CD4-positive, alpha-beta memory T cell (primary cell): ENCODE measurements at regions not wholly inside any gene's neighbourhood (a gene's known extent, or its start where the extent isn't known, plus 50 kb on each side); places are given as distances from the start of the nearest gene placed in this dataset.

Experiments
- CTCF ChIA-PET: fragments of 350-600 bp; sonication (Branson Sonifier 250); formaldehyde crosslinking; loops from one replicate; lab custom pipeline; 2021; ENCODE audit warnings: inconsistent platforms; ENCODE audit not compliant: partially characterized antibody; lab: Charles Lee
- POLR2A ChIA-PET: fragments of 350-600 bp; sonication (Branson Sonifier 250); formaldehyde crosslinking; loops from one replicate; lab custom pipeline; 2021; ENCODE audit not compliant: partially characterized antibody; lab: Charles Lee
- DNase-seq, 5 donors: peaks; one replicate each; pipeline versions ENCODE4 v3.0.0 to v3.0.0-alpha.2; 2020 to 2022; ENCODE audit warnings: mixed read lengths in 1 of 5
- H3K27ac ChIP-seq: one replicate; pipeline ENCODE4 v1.7.0; 2013; ENCODE audit warnings: low read depth, low read length
- H3K27me3 ChIP-seq: 2 replicates; pipeline ENCODE4 v1.7.0; 2013; ENCODE audit warnings: mild to moderate bottlenecking, low read length, moderate library complexity; ENCODE audit not compliant: insufficient read depth
- H3K36me3 ChIP-seq: 2 replicates; pipeline ENCODE4 v1.7.0; 2013; ENCODE audit warnings: mild to moderate bottlenecking, low read length, moderate library complexity; ENCODE audit not compliant: insufficient read depth
- H3K4me1 ChIP-seq: 2 replicates; pipeline ENCODE4 v1.7.0; 2013; ENCODE audit warnings: mild to moderate bottlenecking, low read length, moderate library complexity; ENCODE audit not compliant: insufficient read depth
- H3K4me3 ChIP-seq, 2 donors: one replicate each; pipeline ENCODE4 v1.7.0; 2013; ENCODE audit warnings: low read length in 2 of 2, mild to moderate bottlenecking in 1 of 2
- H3K9me3 ChIP-seq, 2 donors: one replicate each; pipeline ENCODE4 v1.7.0; 2013; ENCODE audit warnings: low read length in 2 of 2, control low read depth in 1 of 2; ENCODE audit not compliant: control insufficient read depth in 1 of 2
- H3K27ac Mint-ChIP-seq, 7 donors: one replicate each; pipeline ENCODE4 v1.8.0; 2020 to 2021; ENCODE audit warnings: mixed read lengths in 7 of 7, mild to moderate bottlenecking in 6 of 7, inconsistent platforms in 3 of 7, moderate library complexity in 3 of 7
- H3K27me3 Mint-ChIP-seq, 2 donors: one replicate each; pipeline ENCODE4 v1.8.0; 2020 to 2021; ENCODE audit warnings: mixed read lengths in 2 of 2
- H3K36me3 Mint-ChIP-seq, 2 donors: one replicate each; pipeline ENCODE4 v1.8.0; 2020 to 2021; ENCODE audit warnings: mixed read lengths in 2 of 2, inconsistent platforms in 1 of 2, mild to moderate bottlenecking in 1 of 2
- H3K4me1 Mint-ChIP-seq, 4 donors: one replicate each; pipeline ENCODE4 v1.8.0; 2020 to 2021; ENCODE audit warnings: mixed read lengths in 4 of 4, mild to moderate bottlenecking in 1 of 4
- H3K4me3 Mint-ChIP-seq, 8 donors: one replicate each; pipeline ENCODE4 v1.8.0; 2020 to 2021; ENCODE audit warnings: mixed read lengths in 8 of 8, mild to moderate bottlenecking in 7 of 8, moderate library complexity in 6 of 8, inconsistent platforms in 3 of 8
- H3K9me3 Mint-ChIP-seq, 8 donors: one replicate each; pipeline ENCODE4 v1.8.0; 2020 to 2021; ENCODE audit warnings: mixed read lengths in 8 of 8, mild to moderate bottlenecking in 5 of 8, inconsistent platforms in 3 of 8, moderate library complexity in 1 of 8
- intact Hi-C: fragments of 100-400 bp; cut with micrococcal nuclease; formaldehyde crosslinking; loops from one replicate; pipeline ENCODE4 v1.15.1; 2023

DNA sequence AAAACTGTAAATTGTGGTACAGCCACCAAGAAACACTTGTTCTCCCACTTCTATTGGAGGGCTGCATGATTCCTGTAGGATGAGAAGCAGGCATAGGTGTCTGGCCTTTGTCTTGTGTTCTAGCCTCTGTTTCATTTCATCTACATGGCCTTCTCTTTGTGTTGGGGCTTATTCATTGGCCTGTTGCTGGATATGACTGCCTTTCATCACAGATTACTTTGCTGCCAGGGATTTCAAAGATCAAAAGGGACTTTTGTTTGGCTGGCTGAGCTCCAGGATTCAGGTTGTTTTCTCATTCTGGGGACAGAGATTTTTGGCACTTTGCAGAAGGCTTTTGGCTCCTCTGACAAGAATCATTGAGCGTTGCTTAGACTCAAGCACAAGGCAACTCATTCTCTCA, 803.8 kb upstream of the TSPY4 start:
- ChIA-PET POLR2A (no interaction called here), CTCF (no interaction called here)
- peaks cover 0 to under 1% of the 10 kb centered on the region in 2 donors for H3K27me3 Mint-ChIP-seq
- Histone ChIP-seq H3K27ac (no peak overlapping the region), H3K4me1 (no peaks in the 10 kb centered on the region), H3K4me3 (no peak overlapping the region), H3K27me3 (no peaks in the 10 kb centered on the region), H3K9me3 (no peaks in the 10 kb centered on the region), H3K36me3 (no peaks in the 10 kb centered on the region)
- H3K36me3 Mint-ChIP-seq: no peaks in the 10 kb centered on the region
- H3K4me1 Mint-ChIP-seq: no peaks in the 10 kb centered on the region
- no peak overlapping the region for H3K27ac Mint-ChIP-seq
- intact Hi-C loops: no loop called here
- H3K9me3 Mint-ChIP-seq: no peaks in the 10 kb centered on the region
- H3K4me3 Mint-ChIP-seq: no peak overlapping the region
- DNase-seq: no peak

DNA sequence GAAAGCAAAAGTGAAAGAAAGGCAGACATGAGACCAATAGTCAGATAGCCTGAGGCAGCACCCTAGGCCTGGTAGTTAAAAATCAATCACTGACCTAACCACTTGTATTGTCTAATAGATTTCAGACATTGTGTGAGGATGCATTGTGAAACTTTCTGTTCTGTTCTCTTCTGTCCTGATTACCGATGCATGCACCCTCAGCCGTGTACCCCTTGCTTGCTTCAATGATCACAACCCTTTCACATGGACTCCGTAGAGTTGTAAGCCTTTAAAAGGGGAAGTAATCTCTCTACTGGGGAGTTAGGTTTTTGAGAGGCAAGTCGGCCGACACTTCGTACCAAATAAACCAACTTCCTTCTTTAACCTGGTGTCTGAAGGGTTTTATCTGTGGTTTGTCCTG, 801.6 kb upstream of the TSPY4 start:
- intact Hi-C loops: no loop called here
- Histone ChIP-seq H3K4me1 (no peaks in the 10 kb centered on the region), H3K27ac (no peak overlapping the region), H3K4me3 (no peak overlapping the region), H3K36me3 (no peaks in the 10 kb centered on the region), H3K27me3 (no peaks in the 10 kb centered on the region), H3K9me3 (no peaks in the 10 kb centered on the region)
- ChIA-PET CTCF (no interaction called here), POLR2A (no interaction called here)
- no peak overlapping the region for H3K4me3 Mint-ChIP-seq
- no peaks in the 10 kb centered on the region for H3K27me3 Mint-ChIP-seq
- no peaks in the 10 kb centered on the region for H3K9me3 Mint-ChIP-seq
- no peaks in the 10 kb centered on the region for H3K4me1 Mint-ChIP-seq
- no peak for DNase-seq
- no peaks in the 10 kb centered on the region for H3K36me3 Mint-ChIP-seq
- no peak overlapping the region for H3K27ac Mint-ChIP-seq

DNA sequence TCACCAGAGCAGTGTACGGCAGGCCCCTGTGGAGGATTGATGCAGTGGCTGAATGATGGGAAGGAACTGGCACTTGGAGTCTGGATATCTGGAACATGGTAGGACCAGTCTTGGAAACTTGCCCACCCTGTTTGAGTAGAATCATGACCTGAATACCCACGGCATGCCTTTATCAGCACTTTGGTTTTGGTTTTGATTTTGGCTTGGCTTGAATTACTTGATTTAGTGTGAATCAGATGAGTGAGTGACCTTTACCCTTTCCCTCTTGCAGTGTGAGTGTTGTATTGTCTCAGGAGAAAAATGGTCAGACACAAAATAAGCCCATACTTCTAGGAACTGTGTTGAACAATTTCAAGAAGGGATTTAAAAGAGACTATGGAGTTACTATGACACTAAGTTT, 801.0 kb upstream of the TSPY4 start:
- no peak overlapping the region for H3K4me3 Mint-ChIP-seq
- H3K27me3 ChIP-seq: no peaks in the 10 kb centered on the region
- no peaks in the 10 kb centered on the region for H3K9me3 Mint-ChIP-seq
- H3K36me3 ChIP-seq: no peaks in the 10 kb centered on the region
- no peak overlapping the region for H3K27ac Mint-ChIP-seq
- no peak overlapping the region for H3K27ac ChIP-seq
- intact Hi-C loops: no loop called here
- H3K27me3 Mint-ChIP-seq: no peaks in the 10 kb centered on the region
- no peak overlapping the region for H3K4me3 ChIP-seq
- no peaks in the 10 kb centered on the region for H3K4me1 Mint-ChIP-seq
- no peak for DNase-seq
- CTCF ChIA-PET: no interaction called here
- POLR2A ChIA-PET: no interaction called here
- no peaks in the 10 kb centered on the region for H3K36me3 Mint-ChIP-seq
- no peaks in the 10 kb centered on the region for H3K9me3 ChIP-seq
- no peaks in the 10 kb centered on the region for H3K4me1 ChIP-seq

DNA sequence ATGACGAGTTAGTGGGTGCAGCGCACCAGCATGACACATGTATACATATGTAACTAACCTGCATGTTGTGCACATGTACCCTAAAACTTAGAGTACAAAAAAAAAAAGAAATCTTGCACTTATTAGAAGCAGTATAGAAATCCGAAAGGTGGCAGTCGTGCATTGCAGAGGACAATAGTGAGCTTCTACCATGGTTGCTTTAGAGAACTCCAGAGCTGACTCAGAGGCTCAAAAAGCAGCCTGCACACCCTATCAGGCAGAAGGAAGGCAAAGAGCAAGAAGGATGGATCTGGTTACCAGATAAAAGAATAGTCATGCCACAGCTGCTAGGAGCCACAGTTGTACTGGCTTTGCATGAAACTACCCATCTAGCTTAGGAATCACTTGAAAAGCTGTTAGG, 796.0 kb upstream of the TSPY4 start:
- no peaks in the 10 kb centered on the region for H3K9me3 Mint-ChIP-seq
- no peaks in the 10 kb centered on the region for H3K9me3 ChIP-seq
- no peak overlapping the region for H3K27ac ChIP-seq
- ChIA-PET CTCF (no interaction called here), POLR2A (no interaction called here)
- H3K4me3 ChIP-seq: no peak overlapping the region
- H3K4me1 ChIP-seq: no peaks in the 10 kb centered on the region
- H3K36me3 ChIP-seq: no peaks in the 10 kb centered on the region
- H3K27me3 ChIP-seq: no peaks in the 10 kb centered on the region
- no peaks in the 10 kb centered on the region for H3K36me3 Mint-ChIP-seq
- DNase-seq: no peak
- no peaks in the 10 kb centered on the region for H3K4me1 Mint-ChIP-seq
- H3K27me3 Mint-ChIP-seq: no peaks in the 10 kb centered on the region
- H3K4me3 Mint-ChIP-seq: peak overlapping the region in 1 of 8 donors; percentile 48
- intact Hi-C loops: no loop called here
- no peak overlapping the region for H3K27ac Mint-ChIP-seq

DNA sequence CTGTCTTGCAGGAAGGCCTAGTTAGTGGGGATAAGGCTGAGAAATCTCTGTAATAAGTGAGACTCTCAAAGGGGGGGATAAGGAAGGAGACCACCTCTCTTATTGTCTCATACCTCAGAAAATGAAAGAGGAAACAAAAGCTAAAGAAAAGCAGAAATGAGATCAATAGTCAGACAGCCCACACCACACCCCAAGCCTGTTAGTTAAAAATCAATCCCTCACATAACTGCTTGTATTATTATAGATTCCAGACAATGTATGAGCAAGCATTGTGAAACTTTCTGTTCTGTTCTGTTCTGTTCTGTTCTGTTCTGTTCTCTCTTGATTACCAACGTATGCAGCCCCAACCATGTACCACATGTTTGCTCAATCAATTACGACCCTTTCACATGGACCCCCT, 792.5 kb upstream of the TSPY4 start:
- no peak overlapping the region for H3K27ac Mint-ChIP-seq
- no peaks in the 10 kb centered on the region for H3K4me1 Mint-ChIP-seq
- no peak for DNase-seq
- Histone ChIP-seq H3K9me3 (no peaks in the 10 kb centered on the region), H3K4me1 (no peaks in the 10 kb centered on the region), H3K4me3 (no peak overlapping the region), H3K27me3 (no peaks in the 10 kb centered on the region), H3K27ac (no peak overlapping the region), H3K36me3 (no peaks in the 10 kb centered on the region)
- ChIA-PET POLR2A (no interaction called here), CTCF (no interaction called here)
- no peaks in the 10 kb centered on the region for H3K36me3 Mint-ChIP-seq
- H3K9me3 Mint-ChIP-seq: no peaks in the 10 kb centered on the region
- intact Hi-C loops: no loop called here
- H3K27me3 Mint-ChIP-seq: no peaks in the 10 kb centered on the region
- H3K4me3 Mint-ChIP-seq: no peak overlapping the region

DNA sequence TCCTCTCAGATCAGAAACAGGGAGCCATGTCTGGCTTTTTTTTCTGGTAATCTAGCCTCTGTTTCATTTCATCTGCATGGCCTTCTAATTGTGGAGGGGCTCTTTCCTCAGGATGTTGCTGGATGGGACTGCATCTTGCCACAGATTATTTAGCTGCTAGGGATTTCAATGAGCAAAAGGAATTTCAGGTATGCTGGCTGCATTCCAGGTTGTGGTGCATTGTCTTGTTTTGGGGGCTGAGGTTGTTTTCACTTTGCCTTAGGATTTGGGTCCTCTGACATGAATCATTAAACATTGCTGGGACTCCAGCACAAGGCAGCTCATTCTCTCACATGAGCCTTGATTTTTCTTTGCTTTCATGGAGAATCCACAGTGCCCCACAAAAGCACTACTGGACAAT, 789.3 kb upstream of the TSPY4 start:
- no peak for DNase-seq
- Mint-ChIP-seq H3K9me3 (no peaks in the 10 kb centered on the region), H3K4me1 (no peaks in the 10 kb centered on the region), H3K36me3 (no peaks in the 10 kb centered on the region), H3K27ac (no peak overlapping the region), H3K4me3 (no peak overlapping the region), H3K27me3 (peaks cover 0 to 2% of the 10 kb centered on the region in 2 donors)
- Histone ChIP-seq H3K4me1 (no peaks in the 10 kb centered on the region), H3K27me3 (no peaks in the 10 kb centered on the region), H3K9me3 (no peaks in the 10 kb centered on the region), H3K36me3 (no peaks in the 10 kb centered on the region), H3K4me3 (no peak overlapping the region), H3K27ac (no peak overlapping the region)
- ChIA-PET CTCF (no interaction called here), POLR2A (no interaction called here)
- intact Hi-C loops: no loop called here

DNA sequence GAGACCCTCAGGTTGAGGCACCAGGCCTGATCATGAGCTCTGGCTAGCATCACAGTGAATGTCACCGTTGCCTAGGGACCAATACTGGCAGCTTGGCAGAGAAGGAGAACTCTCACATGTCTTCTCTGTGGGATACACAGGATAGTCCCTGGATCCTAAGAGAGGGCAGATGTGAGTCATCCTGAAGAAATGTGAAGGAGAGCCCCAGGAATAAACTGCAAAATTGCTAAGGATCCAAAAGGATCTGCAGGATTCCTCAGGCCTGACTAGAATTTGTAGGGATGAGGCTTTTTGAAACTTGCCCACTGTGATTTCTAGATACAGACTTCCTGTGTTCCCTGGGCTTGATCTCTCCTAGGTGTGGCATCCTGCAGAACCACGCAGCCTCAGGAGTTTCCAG, 785.9 kb upstream of the TSPY4 start:
- ChIA-PET CTCF (no interaction called here), POLR2A (no interaction called here)
- Histone ChIP-seq H3K9me3 (no peaks in the 10 kb centered on the region), H3K27me3 (no peaks in the 10 kb centered on the region), H3K4me3 (no peak overlapping the region), H3K4me1 (no peaks in the 10 kb centered on the region), H3K27ac (no peak overlapping the region), H3K36me3 (no peaks in the 10 kb centered on the region)
- DNase-seq: no peak
- intact Hi-C loops: no loop called here
- Mint-ChIP-seq H3K9me3 (no peaks in the 10 kb centered on the region), H3K4me1 (no peaks in the 10 kb centered on the region), H3K27ac (no peak overlapping the region), H3K36me3 (no peaks in the 10 kb centered on the region), H3K27me3 (peaks cover 2% of the 10 kb centered on the region in 2 donors), H3K4me3 (no peak overlapping the region)

DNA sequence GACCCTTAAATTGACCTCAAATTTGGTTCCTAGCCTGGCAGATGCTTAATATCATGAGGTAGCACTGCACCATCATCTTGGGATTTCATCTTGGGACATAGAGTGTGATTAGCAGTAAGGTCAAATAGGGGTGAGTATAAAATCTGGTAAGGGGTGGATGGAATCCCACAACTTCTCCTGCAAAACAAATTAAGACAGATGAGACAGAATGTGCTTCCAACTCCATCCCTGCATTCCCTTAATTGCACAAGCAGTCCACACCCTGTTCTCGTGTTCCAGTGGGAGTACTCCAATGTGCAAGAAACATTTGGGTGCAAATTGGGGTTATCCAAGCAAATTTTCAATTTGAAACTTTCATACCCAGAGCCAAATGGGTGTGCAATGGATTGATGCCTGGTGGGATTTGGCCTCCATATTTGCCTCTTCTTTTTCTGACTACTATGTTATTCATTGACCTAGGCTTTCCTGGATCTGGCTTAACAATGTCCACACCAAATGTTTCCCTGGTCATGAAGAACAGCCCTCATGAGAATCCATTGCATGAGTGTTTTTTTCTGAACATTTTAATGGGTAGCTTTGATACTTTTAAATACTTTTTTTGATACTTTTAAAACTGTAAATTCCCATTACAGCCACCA, 785.0 kb upstream of the TSPY4 start:
- Mint-ChIP-seq H3K27me3 (peaks cover 2% of the 10 kb centered on the region in 2 donors), H3K27ac (no peak overlapping the region), H3K36me3 (no peaks in the 10 kb centered on the region), H3K4me3 (no peak overlapping the region), H3K9me3 (no peaks in the 10 kb centered on the region), H3K4me1 (no peaks in the 10 kb centered on the region)
- no peak for DNase-seq
- Histone ChIP-seq H3K36me3 (no peaks in the 10 kb centered on the region), H3K4me1 (no peaks in the 10 kb centered on the region), H3K27me3 (no peaks in the 10 kb centered on the region), H3K27ac (no peak overlapping the region), H3K4me3 (no peak overlapping the region), H3K9me3 (no peaks in the 10 kb centered on the region)
- intact Hi-C loops: no loop called here
- CTCF ChIA-PET: no interaction called here
- POLR2A ChIA-PET: no interaction called here
